ENCODE measurements at regions not wholly inside any gene's neighbourhood (a gene's known extent, or its start where the extent isn't known, plus 50 kb on each side); places are given as distances from the start of the nearest gene placed in this dataset.

- ChIA-PET POLR2A (no interaction called here), CTCF (no interaction called here)
- Histone ChIP-seq H3K4me3 (ENCODE audit: low read depth in 2 of 2, low read length in 1 of 2) (no peak overlapping the region), H3K4me2 (no peak overlapping the region), H3K9ac (no peak overlapping the region), H4K20me1 (ENCODE audit: insufficient read depth) (no peaks in the 10 kb centered on the region), H3K4me1 (ENCODE audit: control insufficient read depth in 1 of 2, insufficient read depth in 2 of 2, low read depth in 1 of 2, low read length in 1 of 2) (no peaks in the 10 kb centered on the region), H3F3A (replicated peaks; ENCODE audit: insufficient read depth) (no peaks in the 10 kb centered on the region), H3K9me2 (no peaks in the 10 kb centered on the region), H3K36me3 (replicated peaks in 1 of 2; ENCODE audit: control insufficient read depth in 1 of 2, insufficient read depth in 2 of 2, low read length in 1 of 2) (no peaks in the 10 kb centered on the region), H3K27me3 (ENCODE audit: insufficient read depth) (no peaks in the 10 kb centered on the region), H3K27ac (ENCODE audit: low read depth in 2 of 2, low read length in 1 of 2) (no peak overlapping the region), H3K79me2 (ENCODE audit: insufficient read depth) (no peaks in the 10 kb centered on the region), H2AFZ (ENCODE audit: low read depth) (no peak overlapping the region), H3K9me3 (no peaks in the 10 kb centered on the region)
- no peak for DNase-seq
- 36% methylated on average over 3 of the region's 3 CpGs for WGBS (ENCODE audit: low lambda C conversion rate)
- no peak for TF ChIP-seq TCF12 (IDR thresholded peaks at IDR 0.05)
- TF ChIP-seq JUND (IDR thresholded peaks at IDR 0.05) = no peak
- no peak for TF ChIP-seq GATA2 (CRISPR knock-in tag; IDR thresholded peaks at IDR 0.05)
- no peak for TF ChIP-seq PBX3 (IDR thresholded peaks at IDR 0.05)
- TF ChIP-seq TAF1 (IDR thresholded peaks at IDR 0.05; ENCODE audit: borderline replicate concordance, low read depth, low read length) = no peak
- no peak for TF ChIP-seq MXI1 (IDR thresholded peaks at IDR 0.05; ENCODE audit: low read depth, low read length)
Observed at GRCh38 chrX:25198253-25198652, 182.5 kb upstream of the ARX start.

GRCh38 chrX:25196221-25196620, 180.5 kb upstream of the ARX start:
- no peaks in the 10 kb centered on the region for H3K9me3 ChIP-seq
- H3K9me2 ChIP-seq = no peaks in the 10 kb centered on the region
- H3K79me2 ChIP-seq (ENCODE audit: insufficient read depth) = no peaks in the 10 kb centered on the region
- WGBS (ENCODE audit: low lambda C conversion rate) = 23% methylated on average over 2 of the region's 2 CpGs
- CTCF ChIA-PET = no interaction called here
- H3K27ac ChIP-seq (ENCODE audit: low read depth in 2 of 2, low read length in 1 of 2) = no peak overlapping the region
- H3K4me1 ChIP-seq (ENCODE audit: control insufficient read depth in 1 of 2, insufficient read depth in 2 of 2, low read depth in 1 of 2, low read length in 1 of 2) = no peaks in the 10 kb centered on the region
- H4K20me1 ChIP-seq (ENCODE audit: insufficient read depth) = no peaks in the 10 kb centered on the region
- TF ChIP-seq MEF2A (IDR thresholded peaks at IDR 0.05; ENCODE audit: borderline replicate concordance, low read depth) (no peak), RAD21 (IDR thresholded peaks at IDR 0.05; ENCODE audit: low read length) (no peak)
- no peaks in the 10 kb centered on the region for H3K27me3 ChIP-seq (ENCODE audit: insufficient read depth)
- DNase-seq = no peak
- H2AFZ ChIP-seq (ENCODE audit: low read depth) = no peak overlapping the region
- H3K4me2 ChIP-seq = no peak overlapping the region
- POLR2A ChIA-PET = no interaction called here
- H3F3A ChIP-seq (replicated peaks; ENCODE audit: insufficient read depth) = no peaks in the 10 kb centered on the region
- H3K36me3 ChIP-seq (replicated peaks in 1 of 2; ENCODE audit: control insufficient read depth in 1 of 2, insufficient read depth in 2 of 2, low read length in 1 of 2) = no peaks in the 10 kb centered on the region
- H3K9ac ChIP-seq = no peak overlapping the region
- H3K4me3 ChIP-seq (ENCODE audit: low read depth in 2 of 2, low read length in 1 of 2) = no peak overlapping the region

GRCh38 chrX:25191403-25191802, 175.6 kb upstream of the ARX start:
- no peaks in the 10 kb centered on the region for H3K79me2 ChIP-seq (ENCODE audit: insufficient read depth)
- no peak overlapping the region for H3K4me3 ChIP-seq (ENCODE audit: low read depth in 2 of 2, low read length in 1 of 2)
- H3K9me2 ChIP-seq = no peaks in the 10 kb centered on the region
- H3K27ac ChIP-seq (ENCODE audit: low read depth in 2 of 2, low read length in 1 of 2) = no peak overlapping the region
- H3K27me3 ChIP-seq (ENCODE audit: insufficient read depth) = no peaks in the 10 kb centered on the region
- H3F3A ChIP-seq (replicated peaks; ENCODE audit: insufficient read depth) = no peaks in the 10 kb centered on the region
- TF ChIP-seq EZH2phosphoT487 (IDR thresholded peaks at IDR 0.05; ENCODE audit: borderline replicate concordance, low read depth) = no peak
- TF ChIP-seq RXRA (IDR thresholded peaks at IDR 0.05; ENCODE audit: borderline replicate concordance, low read depth) = no peak
- TF ChIP-seq, protein P1, sequence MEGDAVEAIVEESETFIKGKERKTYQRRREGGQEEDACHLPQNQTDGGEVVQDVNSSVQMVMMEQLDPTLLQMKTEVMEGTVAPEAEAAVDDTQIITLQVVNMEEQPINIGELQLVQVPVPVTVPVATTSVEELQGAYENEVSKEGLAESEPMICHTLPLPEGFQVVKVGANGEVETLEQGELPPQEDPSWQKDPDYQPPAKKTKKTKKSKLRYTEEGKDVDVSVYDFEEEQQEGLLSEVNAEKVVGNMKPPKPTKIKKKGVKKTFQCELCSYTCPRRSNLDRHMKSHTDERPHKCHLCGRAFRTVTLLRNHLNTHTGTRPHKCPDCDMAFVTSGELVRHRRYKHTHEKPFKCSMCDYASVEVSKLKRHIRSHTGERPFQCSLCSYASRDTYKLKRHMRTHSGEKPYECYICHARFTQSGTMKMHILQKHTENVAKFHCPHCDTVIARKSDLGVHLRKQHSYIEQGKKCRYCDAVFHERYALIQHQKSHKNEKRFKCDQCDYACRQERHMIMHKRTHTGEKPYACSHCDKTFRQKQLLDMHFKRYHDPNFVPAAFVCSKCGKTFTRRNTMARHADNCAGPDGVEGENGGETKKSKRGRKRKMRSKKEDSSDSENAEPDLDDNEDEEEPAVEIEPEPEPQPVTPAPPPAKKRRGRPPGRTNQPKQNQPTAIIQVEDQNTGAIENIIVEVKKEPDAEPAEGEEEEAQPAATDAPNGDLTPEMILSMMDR (IDR thresholded peaks at IDR 0.05) = peak; percentile 20; the same call in 1 of the 2 replicates
- TF ChIP-seq NRF1 (IDR thresholded peaks at IDR 0.05; ENCODE audit: low read depth, low read length) = no peak
- no peak for TF ChIP-seq USF2 (IDR thresholded peaks at IDR 0.05; ENCODE audit: borderline replicate concordance, low read depth, low read length)
- no peak for TF ChIP-seq ZBTB33 (IDR thresholded peaks at IDR 0.05; ENCODE audit: borderline replicate concordance, low read depth)
- no peak for TF ChIP-seq YY1 (IDR thresholded peaks at IDR 0.05; ENCODE audit: low read depth)
- TF ChIP-seq JUND (IDR thresholded peaks at IDR 0.05) = no peak
- no peak for TF ChIP-seq GABPA (IDR thresholded peaks at IDR 0.05; ENCODE audit: low read depth)
- peak; percentile 18; the same call in 1 of the 2 replicates for TF ChIP-seq RAD21 (IDR thresholded peaks at IDR 0.05; ENCODE audit: low read length)
- ChIA-PET POLR2A (no interaction called here), CTCF (interaction anchor here (0.6 to 1.3 kb wide), 4 partner anchors 41 to 315 kb away, joined by 3 to 4 read pairs (median 4); no protein-coding TSS in a partner anchor)
- H4K20me1 ChIP-seq (ENCODE audit: insufficient read depth) = no peaks in the 10 kb centered on the region
- no peak overlapping the region for H2AFZ ChIP-seq (ENCODE audit: low read depth)
- 23% methylated on average over 7 of the region's 7 CpGs for WGBS (ENCODE audit: low lambda C conversion rate)
- H3K36me3 ChIP-seq (replicated peaks in 1 of 2; ENCODE audit: control insufficient read depth in 1 of 2, insufficient read depth in 2 of 2, low read length in 1 of 2) = no peaks in the 10 kb centered on the region
- H3K9me3 ChIP-seq = no peaks in the 10 kb centered on the region
- H3K4me2 ChIP-seq = no peak overlapping the region
- no peaks in the 10 kb centered on the region for H3K4me1 ChIP-seq (ENCODE audit: control insufficient read depth in 1 of 2, insufficient read depth in 2 of 2, low read depth in 1 of 2, low read length in 1 of 2)
- no peak for DNase-seq
- no peak overlapping the region for H3K9ac ChIP-seq
